GM20000 (cell line): ENCODE measurements at regions not wholly inside any gene's neighbourhood (a gene's known extent, or its start where the extent isn't known, plus 50 kb on each side); places are given as distances from the start of the nearest gene placed in this dataset.

Source experiments
- DNase-seq: peaks from one replicate; pipeline ENCODE4 v3.0.0; 2012; ENCODE audit warnings: low spot score
- CTCF ChIP-seq: IDR thresholded peaks from 2 replicates; pipeline ENCODE4 v1.5.1; 2012; ENCODE audit warnings: mild to moderate bottlenecking, control low read depth; ENCODE audit errors: extremely low read depth, missing control alignments

DNA sequence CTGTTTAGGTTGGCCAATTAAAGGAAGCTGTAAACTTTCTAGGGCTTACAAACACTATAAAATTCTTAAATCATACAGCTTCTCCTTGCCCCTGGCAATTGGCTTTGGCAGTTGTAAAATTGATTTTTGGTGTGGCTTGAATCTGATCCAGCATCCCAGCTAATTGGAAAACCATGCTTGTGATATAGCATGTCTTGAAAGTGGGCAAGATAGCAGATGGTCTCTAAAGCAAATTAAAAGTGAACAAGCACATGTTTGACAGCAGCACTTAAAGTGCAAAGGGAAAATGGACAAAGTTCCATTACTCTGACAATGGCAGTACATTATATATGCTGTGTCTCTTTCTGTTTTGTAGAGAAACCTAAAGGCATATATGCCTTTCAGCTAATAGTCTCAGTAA is 302.9 kb upstream of the NXPH2 start:
- no peak for TF ChIP-seq CTCF
- DNase-seq = no peak

- DNase-seq = no peak
- TF ChIP-seq CTCF = no peak
Measured at GRCh38 chr2:139080244-139080643, 300.1 kb upstream of the NXPH2 start.

GRCh38 chr2:139079311-139079710 is 299.1 kb upstream of the NXPH2 start:
- DNase-seq = no peak

DNA sequence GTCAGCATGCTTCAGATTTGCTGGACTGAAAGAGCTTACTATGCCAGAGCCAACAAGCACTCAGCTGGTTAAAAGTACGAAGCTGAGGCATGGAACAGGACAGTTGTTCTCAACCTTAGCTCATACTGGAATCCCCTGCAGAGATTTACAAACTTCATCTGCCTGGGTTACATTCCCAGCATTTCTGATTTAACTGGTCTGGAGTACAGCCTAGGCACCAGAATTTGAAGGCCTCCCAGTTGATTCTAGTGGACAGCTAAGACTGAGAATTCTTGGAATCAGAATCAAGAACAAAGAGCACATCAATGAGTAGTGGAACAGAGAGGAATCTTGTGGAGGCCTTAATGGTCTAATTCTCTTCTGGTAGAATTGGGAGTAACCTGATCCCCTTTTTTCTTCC is 298.2 kb upstream of the NXPH2 start:
- TF ChIP-seq CTCF = no peak
- DNase-seq = no peak

More at GRCh38 chr2:139079311-139079710, 299.1 kb upstream of the NXPH2 start:
- TF ChIP-seq CTCF = no peak

DNA sequence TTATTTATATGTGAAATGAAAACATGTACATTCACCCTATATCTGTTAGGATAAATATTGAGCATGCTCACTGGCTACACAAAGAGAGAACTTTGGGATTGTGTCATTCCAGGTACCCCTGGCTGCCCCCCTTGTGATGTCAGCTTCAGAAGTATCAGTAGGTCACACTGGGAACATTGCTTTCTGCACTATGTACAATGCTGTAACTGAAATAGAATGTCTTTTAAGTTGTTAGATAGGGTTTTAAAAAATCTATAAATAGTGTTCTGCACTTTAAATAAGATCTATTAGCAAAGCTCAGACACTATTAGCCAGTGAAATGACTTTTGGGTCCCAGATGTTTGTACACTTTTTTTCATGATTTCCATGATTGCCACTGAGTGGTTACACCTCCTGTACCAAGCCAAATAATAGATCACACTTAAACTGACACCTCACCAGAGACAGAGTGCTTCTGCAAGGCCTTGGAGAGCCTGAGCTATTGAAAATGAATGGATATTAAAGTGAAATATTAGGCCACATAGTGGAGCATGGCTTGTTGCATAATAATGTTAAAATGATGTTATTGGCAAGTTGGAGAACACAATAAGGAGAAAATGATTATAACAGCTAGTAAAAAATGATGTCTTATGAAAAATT is 297.0 kb upstream of the NXPH2 start:
- TF ChIP-seq CTCF = no peak
- no peak for DNase-seq

- no peak for TF ChIP-seq CTCF
- no peak for DNase-seq
Measured at GRCh38 chr2:139067874-139068273, 287.7 kb upstream of the NXPH2 start.

- no peak for TF ChIP-seq CTCF
- no peak for DNase-seq
Measured at GRCh38 chr2:139067072-139067471, 286.9 kb upstream of the NXPH2 start.
